H9 (cell line): ENCODE measurements at regions not wholly inside any gene's neighbourhood (a gene's known extent, or its start where the extent isn't known, plus 50 kb on each side); places are given as distances from the start of the nearest gene placed in this dataset.

ENCODE experiments used
- DNase-seq: peaks from one replicate; pipeline ENCODE4 v3.0.0-alpha.2; 2017
- H2AFZ ChIP-seq: one replicate; pipeline ENCODE4 v1.6.1; 2013; ENCODE audit warnings: mild to moderate bottlenecking, low read length, control low read depth, moderate library complexity
- H2AK5ac ChIP-seq: 2 replicates; pipeline ENCODE4 v1.6.1; 2013; ENCODE audit warnings: low read length, control low read depth, mixed read lengths; ENCODE audit not compliant: insufficient read length
- H2BK120ac ChIP-seq: one replicate; pipeline ENCODE4 v1.6.1; 2013; ENCODE audit warnings: low read depth, mild to moderate bottlenecking, low read length, control low read depth, inconsistent platforms; ENCODE audit not compliant: poor library complexity, severe bottlenecking
- H2BK12ac ChIP-seq: 2 replicates; pipeline ENCODE4 v1.6.1; 2013; ENCODE audit warnings: low read length, control low read depth, mixed read lengths, low read depth; ENCODE audit not compliant: insufficient read length
- H2BK15ac ChIP-seq: 2 replicates; pipeline ENCODE4 v1.6.1; 2013; ENCODE audit warnings: low read depth, low read length, control low read depth
- H2BK20ac ChIP-seq: one replicate; pipeline ENCODE4 v1.6.1; 2013; ENCODE audit warnings: low read depth, mild to moderate bottlenecking, low read length, control low read depth, inconsistent platforms; ENCODE audit not compliant: poor library complexity, severe bottlenecking
- H2BK5ac ChIP-seq: 2 replicates; pipeline ENCODE4 v1.6.1; 2013; ENCODE audit warnings: low read length, control low read depth, mixed read lengths; ENCODE audit not compliant: insufficient read length
- H3K14ac ChIP-seq: 2 replicates; pipeline ENCODE4 v1.6.1; 2013; ENCODE audit warnings: low read length, control low read depth; ENCODE audit not compliant: insufficient read depth
- H3K18ac ChIP-seq: 2 replicates; pipeline ENCODE4 v1.6.1; 2013; ENCODE audit warnings: low read depth, mild to moderate bottlenecking, mixed read lengths, low read length, control low read depth; ENCODE audit not compliant: insufficient read length
- H3K23ac ChIP-seq: 2 replicates; pipeline ENCODE4 v1.6.1; 2013; ENCODE audit warnings: low read length, control low read depth, mixed read lengths, low read depth; ENCODE audit not compliant: insufficient read length
- H3K23me2 ChIP-seq: 2 replicates; pipeline ENCODE4 v1.6.1; 2013; ENCODE audit warnings: low read depth, mild to moderate bottlenecking, mixed read lengths, low read length, control low read depth; ENCODE audit not compliant: insufficient read length, poor library complexity, severe bottlenecking
- H3K27ac ChIP-seq: 2 replicates; pipeline ENCODE4 v1.5.1; 2013; ENCODE audit warnings: low read length, control low read depth, mixed read lengths, low read depth; ENCODE audit not compliant: insufficient read length
- H3K27me3 ChIP-seq: 2 replicates; pipeline ENCODE4 v1.6.1; 2013; ENCODE audit warnings: low read length, control low read depth, inconsistent platforms; ENCODE audit not compliant: insufficient read depth
- H3K4ac ChIP-seq: 2 replicates; pipeline ENCODE4 v1.6.1; 2013; ENCODE audit warnings: low read depth, mild to moderate bottlenecking, control low read depth, inconsistent platforms, low read length, moderate library complexity
- H3K4me1 ChIP-seq: 2 replicates; pipeline ENCODE4 v1.6.1; 2013; ENCODE audit warnings: low read length, control low read depth, inconsistent platforms; ENCODE audit not compliant: insufficient read depth
- H3K4me2 ChIP-seq: 2 replicates; pipeline ENCODE4 v1.6.1; 2013; ENCODE audit warnings: low read length, control low read depth, mixed read lengths; ENCODE audit not compliant: insufficient read length, insufficient read depth
- H3K56ac ChIP-seq: 2 replicates; pipeline ENCODE4 v1.6.1; 2013; ENCODE audit warnings: low read depth, mild to moderate bottlenecking, mixed read lengths, low read length, control low read depth; ENCODE audit not compliant: insufficient read length
- H3K79me1 ChIP-seq: 2 replicates; pipeline ENCODE4 v1.6.1; 2013; ENCODE audit warnings: low read depth, mild to moderate bottlenecking, moderate library complexity, low read length, control low read depth, inconsistent platforms; ENCODE audit not compliant: insufficient read depth, poor library complexity, severe bottlenecking
- H3K79me2 ChIP-seq: 2 replicates; pipeline ENCODE4 v1.6.1; 2013; ENCODE audit warnings: low read length, control low read depth, inconsistent platforms; ENCODE audit not compliant: insufficient read depth
- H3K9ac ChIP-seq: 2 replicates; pipeline ENCODE4 v1.6.1; 2013; ENCODE audit warnings: low read length, control low read depth, mixed read lengths; ENCODE audit not compliant: insufficient read length; ENCODE audit errors: extremely low read depth
- H3K9me3 ChIP-seq: one replicate; pipeline ENCODE4 v1.6.1; 2013; ENCODE audit warnings: low read depth, low read length, inconsistent platforms; ENCODE audit not compliant: control insufficient read depth
- H3T11ph ChIP-seq: one replicate; pipeline ENCODE4 v1.6.1; 2013; ENCODE audit warnings: mild to moderate bottlenecking, low read length, control low read depth, inconsistent platforms
- H4K20me1 ChIP-seq: one replicate; pipeline ENCODE4 v1.6.1; 2013; ENCODE audit not compliant: control insufficient read depth, insufficient read length, insufficient read depth
- H4K5ac ChIP-seq: 2 replicates; pipeline ENCODE4 v1.6.1; 2013; ENCODE audit warnings: low read depth, mild to moderate bottlenecking, mixed read lengths, low read length, control low read depth; ENCODE audit not compliant: insufficient read length
- H4K8ac ChIP-seq: replicated peaks from 2 replicates; pipeline ENCODE4 v1.6.1; 2013; ENCODE audit warnings: low read length, control low read depth, mixed read lengths, low read depth; ENCODE audit not compliant: insufficient read length
- H4K91ac ChIP-seq: 2 replicates; pipeline ENCODE4 v1.6.1; 2013; ENCODE audit warnings: low read depth, mild to moderate bottlenecking, moderate library complexity, mixed read lengths, low read length, control low read depth; ENCODE audit not compliant: insufficient read length
- H3K27ac Mint-ChIP-seq, 3 experiments: 2 replicates in 2 of 3; 3 replicates in 1 of 3; pipeline ENCODE4 v1.8.0; 2020 to 2021; ENCODE audit warnings: mixed read lengths in 3 of 3, mild to moderate bottlenecking in 1 of 3, moderate library complexity in 1 of 3
- H3K27me3 Mint-ChIP-seq: 2 replicates; pipeline ENCODE4 v1.8.0; 2021; ENCODE audit warnings: low read depth, mild to moderate bottlenecking, moderate library complexity, mixed read lengths
- H3K36me3 Mint-ChIP-seq, 3 experiments: 2 replicates in 2 of 3; 3 replicates in 1 of 3; pipeline ENCODE4 v1.8.0; 2020 to 2021; ENCODE audit warnings: low read depth in 3 of 3, mixed read lengths in 3 of 3; ENCODE audit not compliant: insufficient read depth in 1 of 3
- H3K4me1 Mint-ChIP-seq, 2 experiments: 2 replicates each; pipeline ENCODE4 v1.8.0; 2020; ENCODE audit warnings: mixed read lengths in 2 of 2
- H3K4me3 Mint-ChIP-seq, 2 experiments: 2 replicates in 1 of 2; 3 replicates in 1 of 2; pipeline ENCODE4 v1.8.0; 2020 to 2021; ENCODE audit warnings: mild to moderate bottlenecking in 2 of 2, mixed read lengths in 2 of 2, moderate library complexity in 1 of 2
- H3K9me3 Mint-ChIP-seq, 2 experiments: 2 replicates in 1 of 2; 3 replicates in 1 of 2; pipeline ENCODE4 v1.8.0; 2020; ENCODE audit warnings: mild to moderate bottlenecking in 2 of 2, mixed read lengths in 2 of 2, moderate library complexity in 1 of 2
- WGBS: extraction: QIAGEN DNeasy Blood & Tissue Kit; methylation state at CpG from one replicate; pipeline ENCODE4 v1.1.7; 2013; ENCODE audit warnings: missing lambda C conversion rate, low lambda C conversion rate, mixed read lengths; ENCODE audit not compliant: insufficient read length; ENCODE audit errors: extremely low coverage; 5-methylcytosine and 5-hydroxymethylcytosine counted together
- TF ChIP-seq, protein P1 (sequence below): fragments of 200-600 bp; sonication (generic); conservative IDR thresholded peaks from 3 replicates; pipeline ENCODE4 v1.8.0; 2021; ENCODE audit warnings: antibody characterized with exemption, mild to moderate bottlenecking

- no peak overlapping the region for H2BK120ac ChIP-seq
- TF ChIP-seq, protein P1, sequence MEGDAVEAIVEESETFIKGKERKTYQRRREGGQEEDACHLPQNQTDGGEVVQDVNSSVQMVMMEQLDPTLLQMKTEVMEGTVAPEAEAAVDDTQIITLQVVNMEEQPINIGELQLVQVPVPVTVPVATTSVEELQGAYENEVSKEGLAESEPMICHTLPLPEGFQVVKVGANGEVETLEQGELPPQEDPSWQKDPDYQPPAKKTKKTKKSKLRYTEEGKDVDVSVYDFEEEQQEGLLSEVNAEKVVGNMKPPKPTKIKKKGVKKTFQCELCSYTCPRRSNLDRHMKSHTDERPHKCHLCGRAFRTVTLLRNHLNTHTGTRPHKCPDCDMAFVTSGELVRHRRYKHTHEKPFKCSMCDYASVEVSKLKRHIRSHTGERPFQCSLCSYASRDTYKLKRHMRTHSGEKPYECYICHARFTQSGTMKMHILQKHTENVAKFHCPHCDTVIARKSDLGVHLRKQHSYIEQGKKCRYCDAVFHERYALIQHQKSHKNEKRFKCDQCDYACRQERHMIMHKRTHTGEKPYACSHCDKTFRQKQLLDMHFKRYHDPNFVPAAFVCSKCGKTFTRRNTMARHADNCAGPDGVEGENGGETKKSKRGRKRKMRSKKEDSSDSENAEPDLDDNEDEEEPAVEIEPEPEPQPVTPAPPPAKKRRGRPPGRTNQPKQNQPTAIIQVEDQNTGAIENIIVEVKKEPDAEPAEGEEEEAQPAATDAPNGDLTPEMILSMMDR, result no peak
- Mint-ChIP-seq H3K4me1 (peaks cover 36 to 44% of the 10 kb centered on the region in 2 experiments), H3K36me3 (peaks cover 0 to 12% (median 2%) of the 10 kb centered on the region in 3 experiments; a peak in 4 of 7 replicates), H3K9me3 (peaks cover 4 to 13% of the 10 kb centered on the region in 2 experiments; a peak in 4 of 5 replicates), H3K4me3 (no peak overlapping the region), H3K27ac (no peak overlapping the region), H3K27me3 (peaks cover 84% of the 10 kb centered on the region)
- H3K79me2 ChIP-seq, result no peaks in the 10 kb centered on the region
- no peak overlapping the region for H4K5ac ChIP-seq
- H3K4ac ChIP-seq, result no peak overlapping the region
- no peak overlapping the region for H3K18ac ChIP-seq
- H3T11ph ChIP-seq, result no peak overlapping the region
- no peak overlapping the region for H3K9ac ChIP-seq
- no peak for DNase-seq
- no peaks in the 10 kb centered on the region for H3K23me2 ChIP-seq
- H2BK12ac ChIP-seq, result no peak overlapping the region
- no peaks in the 10 kb centered on the region for H4K20me1 ChIP-seq
- H2AK5ac ChIP-seq, result no peak overlapping the region
- no peaks in the 10 kb centered on the region for H3K9me3 ChIP-seq
- H3K23ac ChIP-seq, result no peak overlapping the region
- no peak overlapping the region for H3K56ac ChIP-seq
- no peak overlapping the region for H2BK20ac ChIP-seq
- H3K4me2 ChIP-seq, result no peak overlapping the region
- H3K14ac ChIP-seq, result no peak overlapping the region
- no CpG with 5 or more reads among the region's 6 CpGs for WGBS
- no peaks in the 10 kb centered on the region for H3K4me1 ChIP-seq
- H2BK5ac ChIP-seq, result no peak overlapping the region
- H4K91ac ChIP-seq, result no peak overlapping the region
- H3K27me3 ChIP-seq, result peaks cover 8% of the 10 kb centered on the region; the same call in 1 of the 2 replicates
- H2BK15ac ChIP-seq, result no peak overlapping the region
- no peaks in the 10 kb centered on the region for H3K79me1 ChIP-seq
- H2AFZ ChIP-seq, result no peak overlapping the region
- H4K8ac ChIP-seq, result no peak overlapping the region
- no peak overlapping the region for H3K27ac ChIP-seq
Measured at GRCh38 chr6:167528976-167529375, 204.1 kb downstream of the TTLL2 start.
